ENCODE measurements at regions not wholly inside any gene's neighbourhood (a gene's known extent, or its start where the extent isn't known, plus 50 kb on each side); places are given as distances from the start of the nearest gene placed in this dataset.

DNA sequence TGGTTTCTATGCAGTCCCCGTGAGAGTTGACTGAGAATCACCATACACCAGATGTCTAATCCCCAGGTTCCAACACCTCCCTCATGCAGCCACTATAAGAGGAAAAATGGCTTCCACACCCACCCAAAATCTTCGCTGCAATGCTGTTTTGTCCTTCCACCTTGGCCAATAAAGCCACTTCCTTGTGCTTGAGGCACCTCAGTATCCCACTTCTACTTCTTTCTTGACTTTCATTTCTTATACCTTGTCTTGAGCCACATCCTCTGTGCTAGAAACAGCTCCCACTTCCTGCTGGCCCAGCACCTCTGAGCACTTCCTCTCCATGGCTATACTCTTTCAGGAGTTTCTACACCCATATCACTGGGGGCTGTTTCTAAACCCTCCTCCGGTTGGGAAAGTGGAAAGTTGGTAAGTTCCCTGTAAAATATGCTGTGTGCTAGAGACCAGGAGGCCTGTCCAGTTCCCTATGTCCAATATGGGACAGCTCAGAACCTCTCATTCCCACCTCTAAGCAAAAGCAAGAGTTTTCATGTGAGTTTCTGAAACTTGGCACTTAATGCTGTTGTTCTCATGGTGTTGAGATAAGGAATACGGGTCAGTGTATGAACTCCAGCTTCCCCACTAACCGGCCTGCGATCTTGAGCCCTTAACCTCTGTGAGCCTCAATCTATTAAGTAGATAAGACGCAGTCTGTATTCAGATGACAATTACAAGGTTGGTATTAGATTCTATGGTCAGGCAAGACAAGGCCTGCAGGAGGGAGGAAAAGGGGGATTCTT lies 209.1 kb upstream of the ID2 start:
- no peak for DNase-seq

DNA sequence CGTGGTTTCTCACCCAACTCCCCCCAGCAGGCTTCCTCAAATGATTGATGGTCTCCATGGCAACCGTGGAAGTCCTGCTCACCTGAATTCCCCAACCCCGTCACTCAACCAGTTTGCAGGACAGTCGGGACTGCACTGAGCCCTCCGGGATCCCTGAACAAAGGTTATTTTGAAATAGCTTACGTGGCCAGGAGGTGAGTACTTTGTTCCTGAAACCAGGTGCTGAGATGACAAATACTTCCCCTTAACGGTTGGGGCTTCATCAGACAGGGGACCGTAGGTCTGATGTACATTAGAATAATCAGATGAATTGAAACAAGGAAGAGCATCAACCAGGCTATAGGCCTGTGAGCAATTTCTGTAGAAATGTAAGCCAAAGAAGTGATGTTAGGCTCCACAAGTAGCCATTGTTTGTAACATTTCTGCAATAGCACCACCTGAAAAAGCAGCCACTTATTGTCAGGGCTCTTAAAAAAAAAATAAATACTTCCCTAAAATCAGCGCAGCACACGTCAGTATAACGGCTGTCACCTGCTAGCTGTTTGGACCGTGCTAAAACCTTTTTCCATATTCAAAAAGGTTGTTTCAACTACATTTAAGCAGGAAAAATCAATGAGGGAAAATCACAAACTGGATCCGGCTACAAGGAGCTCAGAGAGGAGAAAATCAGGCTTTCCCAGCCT lies 206.4 kb upstream of the ID2 start:
- no peak for DNase-seq

DNA sequence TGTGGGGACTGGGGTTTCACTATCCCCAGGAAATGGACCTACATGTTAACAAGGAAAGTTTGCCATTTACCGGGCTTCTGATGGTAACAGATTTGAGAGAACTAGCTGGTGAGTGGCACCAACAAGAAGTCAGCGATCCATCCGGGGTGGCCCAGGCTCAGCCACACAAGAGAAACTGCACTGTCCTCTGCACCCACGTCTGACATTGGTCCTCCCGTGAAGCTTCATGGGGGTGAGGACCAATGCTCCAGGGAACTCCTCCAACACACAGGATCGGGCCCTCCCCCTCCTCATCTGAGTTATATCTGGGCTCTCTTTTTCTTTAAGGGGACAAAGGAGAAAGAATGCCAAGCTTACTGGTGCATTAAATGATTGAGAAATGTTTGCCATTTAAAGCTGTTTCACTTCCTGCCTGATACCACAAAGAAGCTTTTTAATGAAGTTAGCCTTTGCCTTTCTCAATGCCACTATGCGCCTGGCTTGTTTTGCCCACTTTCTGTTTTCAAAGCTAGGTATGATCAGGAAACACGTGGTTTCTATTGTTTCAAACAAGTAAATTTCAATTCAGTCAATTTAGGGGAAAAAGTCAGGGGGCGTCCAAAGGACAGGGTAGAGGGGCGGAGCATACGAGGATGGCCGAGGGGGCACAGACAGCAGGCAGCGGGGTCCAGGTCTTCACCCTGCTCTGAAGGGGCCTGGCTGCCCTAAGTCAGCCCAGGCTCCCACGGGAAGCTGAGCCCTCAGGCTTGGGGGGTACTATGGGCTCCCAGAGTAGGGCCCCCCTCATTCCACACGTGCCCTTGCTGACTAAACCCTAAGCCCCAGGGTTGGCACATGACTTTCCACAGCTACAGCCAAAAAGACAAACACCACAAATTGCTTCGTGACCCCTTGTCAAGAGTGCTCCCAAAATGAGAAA lies 204.0 kb upstream of the ID2 start:
- DNase-seq: no peak

DNA sequence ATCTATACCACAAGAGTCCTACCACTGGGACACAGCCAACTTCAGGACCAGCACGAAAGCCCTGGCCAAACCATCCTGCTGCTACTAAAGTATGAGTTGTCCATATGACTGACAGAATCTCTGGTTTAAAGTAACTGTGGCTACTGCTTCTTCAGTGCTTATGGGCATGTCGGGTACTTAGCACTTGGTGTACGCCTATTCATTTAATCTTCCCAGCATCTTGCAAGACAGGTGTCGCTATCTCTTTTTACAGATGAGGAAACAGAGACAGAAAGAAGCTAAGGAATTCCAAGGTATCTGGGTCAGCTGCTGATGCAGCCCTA lies 203.4 kb upstream of the ID2 start:
- no peak for DNase-seq

DNA sequence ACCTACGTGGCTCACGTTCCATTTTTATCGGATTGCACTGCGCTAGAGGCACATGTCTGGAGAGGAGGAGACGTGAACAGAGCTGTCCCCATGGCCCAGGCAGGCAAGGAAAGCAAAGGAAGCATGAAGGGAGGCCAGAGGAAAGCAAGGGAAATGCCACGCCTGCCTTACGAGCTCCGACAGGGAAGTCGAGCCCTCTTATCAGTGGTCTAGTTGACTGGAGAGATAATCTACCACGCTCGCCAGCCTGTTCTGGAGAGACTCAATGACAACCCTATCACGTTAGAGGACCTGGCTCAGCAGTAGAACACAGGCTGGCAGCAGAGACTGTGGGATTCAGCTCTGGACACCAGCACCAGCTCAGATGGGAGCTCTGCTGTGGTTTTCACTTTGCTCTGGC lies 202.6 kb upstream of the ID2 start:
- no peak for DNase-seq

DNA sequence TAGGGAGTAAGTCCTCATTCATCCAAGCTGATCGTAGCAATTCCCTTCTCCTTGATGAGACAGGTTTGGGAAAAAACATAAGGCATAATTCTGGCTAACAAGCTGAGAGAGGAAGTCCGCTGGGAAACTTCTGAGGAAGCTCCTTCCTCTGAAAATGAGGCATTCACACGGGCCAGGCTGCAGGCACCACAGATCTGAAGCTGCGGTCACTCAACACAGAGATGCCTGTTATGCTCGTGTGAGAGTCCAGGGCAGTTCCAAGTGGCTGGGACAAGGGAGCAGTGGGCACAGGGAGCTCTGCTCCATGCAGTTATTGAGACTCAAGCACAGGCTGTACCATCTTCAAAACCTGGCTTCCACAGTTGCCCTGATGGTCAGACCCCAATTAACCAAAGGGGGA lies 200.9 kb upstream of the ID2 start:
- DNase-seq: no peak

DNA sequence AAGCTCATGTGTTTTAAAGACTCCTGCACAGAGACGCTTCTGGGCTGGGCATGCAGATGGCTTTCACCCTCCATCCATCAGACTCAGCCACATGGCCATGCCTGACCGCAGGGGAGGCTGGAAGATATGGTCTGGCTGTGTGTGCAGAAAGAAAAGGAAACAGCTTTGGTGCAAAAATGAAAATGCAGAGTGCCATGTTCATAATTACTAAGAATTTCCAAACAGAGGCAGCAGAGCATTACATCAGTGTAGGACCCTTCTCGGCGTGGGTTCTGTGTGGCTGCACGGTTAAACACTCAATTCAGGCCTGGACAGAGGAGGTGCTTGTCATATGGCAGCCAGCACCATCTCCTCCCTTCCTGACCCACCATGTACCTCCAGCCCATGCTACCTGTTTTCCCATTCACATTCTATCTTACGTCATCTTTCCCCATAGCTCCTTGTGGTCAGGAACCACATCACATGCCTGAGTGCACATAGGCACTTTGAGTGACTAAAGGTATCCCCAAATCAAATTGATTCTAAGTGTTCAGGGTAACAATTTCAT lies 200.3 kb upstream of the ID2 start:
- no peak for DNase-seq

DNA sequence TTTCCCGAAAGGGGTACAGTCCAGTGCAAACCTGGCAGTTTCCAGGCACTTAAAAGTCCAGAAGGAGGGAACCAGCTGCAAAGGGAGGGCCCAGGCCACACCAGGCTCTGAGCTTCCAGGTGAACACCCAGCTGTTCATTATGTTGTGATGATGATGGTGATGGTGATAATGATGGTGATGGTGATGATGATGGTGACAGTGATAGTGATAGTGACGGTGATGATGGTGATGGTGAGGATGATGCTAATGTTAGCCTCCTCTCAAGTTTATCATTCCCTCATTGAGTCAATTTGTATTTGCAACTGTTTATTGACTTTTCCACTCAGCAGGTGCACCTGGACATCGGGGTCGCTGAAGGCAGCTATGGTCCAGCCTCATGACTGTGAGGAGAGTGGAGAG lies 199.4 kb upstream of the ID2 start:
- DNase-seq: no peak

DNA sequence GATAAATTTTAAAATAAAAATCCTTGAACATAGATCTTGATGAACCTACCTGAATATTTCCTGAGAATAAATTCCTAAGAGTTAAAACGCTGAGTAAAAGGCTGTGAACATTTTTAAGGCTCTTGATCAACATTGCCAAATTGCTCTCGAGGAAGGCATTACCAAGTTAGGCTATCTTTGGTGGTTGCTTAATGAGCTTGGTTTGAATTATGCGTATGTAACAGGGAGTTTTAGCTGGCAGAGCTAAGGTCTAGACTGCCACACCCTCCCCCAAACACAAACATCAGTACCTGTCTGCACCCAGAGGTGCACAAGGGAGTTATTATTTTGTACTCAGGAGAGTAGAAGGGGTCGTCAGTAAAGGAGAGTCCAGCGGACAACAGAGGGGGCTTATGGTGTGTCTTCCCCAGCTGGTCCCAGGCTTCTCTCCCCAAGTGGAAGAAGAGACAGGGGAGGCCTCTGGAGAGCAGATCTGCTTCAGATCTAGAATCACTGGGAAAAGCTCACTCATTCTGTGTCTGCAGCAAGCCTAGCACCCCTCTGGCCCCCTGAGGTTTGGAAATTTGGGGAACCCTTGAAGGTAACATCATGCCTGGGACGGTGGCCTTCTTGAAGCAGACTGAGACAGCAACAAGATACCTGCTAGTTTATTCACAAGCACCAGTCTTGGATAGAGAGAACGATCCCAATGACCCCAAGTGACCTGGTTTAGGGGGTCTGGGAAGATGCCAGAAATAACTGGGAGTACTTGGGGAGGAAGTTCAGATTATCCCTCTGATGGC lies 197.2 kb upstream of the ID2 start:
- DNase-seq: no peak

DNA sequence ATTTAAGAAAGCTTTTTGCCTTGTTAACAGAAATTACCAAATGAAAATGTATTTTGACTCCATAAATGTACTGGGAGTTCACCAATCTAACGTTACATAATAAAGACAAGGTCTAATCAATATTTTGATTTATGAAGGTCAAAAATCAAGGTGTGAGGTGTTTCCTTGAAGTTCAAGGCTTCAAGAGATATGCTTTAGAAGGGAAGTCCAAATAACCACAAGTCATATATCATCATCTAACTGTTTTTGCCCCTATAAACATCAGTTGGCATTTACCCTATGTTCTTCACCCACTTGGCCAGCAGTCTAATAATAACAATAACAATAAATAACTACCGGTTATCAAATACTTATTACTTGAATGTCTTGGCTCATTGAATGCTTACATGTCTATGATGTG lies 196.1 kb upstream of the ID2 start:
- DNase-seq: no peak

DNA sequence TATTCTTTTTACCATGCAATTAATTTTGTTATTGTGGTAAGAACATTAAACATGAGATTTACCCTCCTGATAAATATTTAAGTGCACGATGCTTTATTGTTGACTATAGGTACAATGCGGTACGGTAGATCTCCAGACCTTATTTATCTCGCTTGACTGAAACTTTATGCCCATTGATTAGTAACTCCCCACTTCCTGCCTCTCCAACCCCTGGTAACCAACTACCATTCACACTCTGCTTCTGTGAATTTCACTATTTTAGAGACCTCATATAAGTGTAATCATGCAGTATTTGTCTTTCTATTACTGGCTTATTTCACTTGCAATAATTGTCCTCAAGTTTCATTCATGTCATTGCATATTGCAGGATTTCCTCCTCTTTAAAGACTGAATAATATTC lies 195.7 kb upstream of the ID2 start:
- DNase-seq: no peak

DNA sequence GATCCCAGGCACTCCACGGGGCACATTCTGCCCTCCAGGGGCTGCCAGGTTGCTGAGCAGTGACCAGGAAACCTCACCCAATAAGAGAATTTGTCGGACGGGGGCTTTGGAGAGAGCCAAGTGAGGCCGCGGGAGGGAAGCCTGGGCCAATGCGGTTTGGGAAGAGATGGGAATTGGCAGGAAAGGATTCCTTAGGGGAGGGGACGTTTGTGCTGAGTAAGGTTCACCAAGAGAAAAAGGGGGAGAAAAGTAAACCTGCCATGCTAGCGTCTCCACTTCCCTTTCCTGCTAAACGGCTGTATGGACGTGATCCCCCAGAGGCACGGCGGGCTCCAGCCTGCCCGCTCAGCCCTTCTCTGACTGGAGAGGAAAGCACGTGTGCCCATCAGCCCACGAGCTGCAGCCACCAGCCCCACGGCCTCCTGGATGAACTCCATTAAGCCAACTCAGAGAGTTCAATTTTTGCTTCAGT lies 194.4 kb upstream of the ID2 start:
- no peak for DNase-seq

DNA sequence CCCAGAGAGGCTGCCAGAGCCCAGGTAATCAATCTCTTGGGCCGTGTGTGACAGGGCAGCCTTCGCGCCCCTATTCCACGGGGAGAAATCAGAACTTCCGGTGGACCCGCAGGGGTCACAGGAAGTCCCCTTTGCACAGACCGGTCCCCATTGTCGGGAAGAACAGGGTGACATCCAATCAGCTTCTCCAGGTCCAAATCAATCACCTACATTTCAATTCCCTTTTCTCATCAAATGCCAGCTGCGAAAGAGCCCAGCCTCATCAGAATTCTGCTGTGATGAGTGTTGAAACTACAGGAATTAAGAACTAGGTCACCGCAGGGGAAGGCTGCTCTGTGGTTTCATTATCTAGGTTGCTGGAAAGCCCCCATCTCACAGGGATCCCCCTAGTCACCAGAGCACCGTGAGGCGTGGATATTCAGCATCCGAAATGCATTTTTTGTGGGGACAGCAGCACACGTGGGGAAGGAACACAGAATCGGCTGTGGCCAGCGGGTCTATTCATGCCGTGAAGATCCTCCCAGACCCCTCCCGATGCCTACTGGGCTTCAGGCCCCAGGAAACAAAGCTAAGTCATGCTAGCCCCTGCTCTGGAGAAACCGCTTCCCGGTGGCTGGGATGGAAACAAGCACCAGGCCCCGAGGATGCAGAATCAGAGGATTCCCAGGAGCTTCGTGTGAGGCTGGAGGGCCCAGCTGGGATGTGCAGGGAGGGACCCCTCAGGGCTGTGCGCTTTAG lies 193.7 kb upstream of the ID2 start:
- no peak for DNase-seq

DNA sequence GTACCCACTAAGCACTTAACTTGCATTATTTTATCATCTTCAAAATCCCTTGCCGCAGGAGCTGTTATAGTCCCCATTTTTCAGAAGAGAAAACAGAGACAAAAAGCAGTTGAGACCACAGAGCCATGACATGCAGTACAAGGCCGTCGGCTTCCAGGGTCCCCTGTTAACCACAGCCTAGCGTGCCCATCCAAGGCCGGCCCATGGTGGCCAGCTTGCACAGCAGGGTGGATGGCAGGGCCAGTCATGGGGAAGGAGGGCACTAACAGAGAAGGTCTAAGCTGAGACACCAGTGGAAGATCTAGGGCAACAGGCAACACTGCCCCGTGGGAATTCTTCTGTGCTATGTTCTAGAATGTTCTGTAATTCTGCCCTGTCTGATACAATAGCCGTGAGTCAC lies 192.6 kb upstream of the ID2 start:
- no peak for DNase-seq

DNA sequence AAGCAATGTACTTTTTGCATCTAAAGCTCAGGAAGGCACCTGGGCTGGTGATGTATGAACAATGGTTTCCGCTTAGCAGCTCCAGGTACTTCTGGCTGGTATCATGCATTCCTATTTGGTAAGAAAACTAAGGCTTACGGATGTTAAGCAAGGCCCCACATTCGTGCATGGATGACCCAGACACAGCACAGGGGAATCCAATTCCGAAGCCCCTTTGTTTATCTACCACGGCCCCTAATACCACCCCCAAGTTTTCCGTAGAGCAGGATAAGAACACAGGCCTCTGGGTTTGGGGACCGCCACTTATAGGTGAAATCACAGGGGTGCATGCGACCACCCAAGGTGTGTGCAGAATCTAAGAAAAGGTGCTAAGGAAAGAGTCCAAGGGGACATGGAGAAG lies 192.1 kb upstream of the ID2 start:
- DNase-seq: no peak

DNA sequence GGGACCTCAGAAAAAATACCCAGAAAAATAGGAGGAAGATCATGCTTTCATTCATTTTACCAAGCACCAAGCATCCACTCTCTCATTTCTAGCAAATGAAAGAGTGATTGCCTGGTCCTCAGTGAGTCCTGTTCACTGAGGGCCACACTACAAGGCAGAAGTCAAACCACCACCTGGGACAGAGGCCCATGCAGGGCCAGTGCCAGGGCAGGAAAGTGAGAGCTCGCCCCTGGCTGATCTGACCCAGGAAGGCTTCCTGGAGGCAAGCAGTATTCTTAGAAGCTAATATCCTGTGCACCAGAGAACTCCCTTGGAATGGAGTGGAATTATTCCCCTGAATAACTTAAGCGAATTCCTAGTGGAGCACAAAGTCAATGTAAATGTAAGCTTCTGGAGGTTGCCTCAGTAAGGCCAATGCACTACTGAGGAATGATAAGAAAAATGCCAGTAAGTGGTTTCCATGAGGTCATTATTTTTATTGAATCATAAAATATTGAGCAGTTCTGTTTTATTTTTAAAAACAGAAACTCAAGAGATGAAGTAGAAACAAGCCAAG lies 191.6 kb upstream of the ID2 start:
- DNase-seq: no peak

DNA sequence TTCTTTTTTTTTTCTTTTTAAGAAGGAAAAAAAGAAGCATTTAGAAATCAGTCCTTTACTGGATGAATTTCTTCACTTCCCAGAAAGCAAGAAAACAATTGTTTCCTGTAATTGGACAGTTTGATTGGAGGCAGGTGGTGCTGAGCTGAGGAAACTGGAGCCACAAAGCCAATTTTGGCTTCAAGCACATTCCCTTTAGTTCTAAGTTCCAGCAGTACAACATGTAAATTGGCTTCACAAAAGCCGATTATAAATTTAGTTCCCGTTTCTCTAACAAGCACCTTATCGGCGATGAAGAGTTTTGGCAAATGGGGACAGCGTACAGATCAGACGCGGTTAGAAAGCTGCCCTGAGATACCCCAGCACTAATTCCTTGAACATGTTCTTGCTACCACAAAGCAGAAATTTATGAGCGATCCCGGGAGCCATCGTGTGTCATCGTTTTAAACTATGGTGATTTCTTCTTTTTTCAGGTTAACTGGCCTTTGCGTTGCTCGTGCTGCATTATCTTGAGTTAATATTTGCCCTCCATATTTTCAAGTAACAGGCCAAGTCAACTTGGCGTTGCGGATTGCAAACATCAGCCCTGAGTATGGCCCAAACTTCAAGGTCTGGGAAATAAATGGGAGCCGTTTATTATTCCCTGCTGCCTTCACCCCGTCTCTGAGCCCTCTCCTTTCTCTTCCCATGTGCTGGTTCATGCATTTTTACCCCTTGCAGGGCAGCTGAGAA lies 190.4 kb upstream of the ID2 start:
- DNase-seq: peak in 1 of 2 donors; percentile 58

DNA sequence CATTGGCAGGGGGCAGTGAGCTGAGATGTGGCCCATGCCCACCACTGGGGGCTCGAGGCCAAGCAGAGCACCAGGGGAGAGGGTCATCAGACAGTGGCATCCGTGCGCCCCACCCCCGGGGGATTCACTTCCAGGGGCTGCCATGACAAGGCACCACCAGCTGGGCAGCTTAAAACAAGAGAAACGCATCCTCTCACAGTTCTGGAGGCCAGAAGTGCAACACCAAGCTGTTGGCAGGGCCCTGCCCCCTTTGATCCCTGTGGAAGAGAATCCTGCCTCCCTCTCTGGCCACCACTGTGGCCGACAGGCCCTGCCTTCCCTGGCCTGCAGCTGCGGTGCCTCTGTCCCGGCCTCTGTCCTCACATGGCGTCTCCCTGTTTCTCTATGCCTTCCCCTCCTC lies 187.7 kb upstream of the ID2 start:
- no peak for DNase-seq

DNA sequence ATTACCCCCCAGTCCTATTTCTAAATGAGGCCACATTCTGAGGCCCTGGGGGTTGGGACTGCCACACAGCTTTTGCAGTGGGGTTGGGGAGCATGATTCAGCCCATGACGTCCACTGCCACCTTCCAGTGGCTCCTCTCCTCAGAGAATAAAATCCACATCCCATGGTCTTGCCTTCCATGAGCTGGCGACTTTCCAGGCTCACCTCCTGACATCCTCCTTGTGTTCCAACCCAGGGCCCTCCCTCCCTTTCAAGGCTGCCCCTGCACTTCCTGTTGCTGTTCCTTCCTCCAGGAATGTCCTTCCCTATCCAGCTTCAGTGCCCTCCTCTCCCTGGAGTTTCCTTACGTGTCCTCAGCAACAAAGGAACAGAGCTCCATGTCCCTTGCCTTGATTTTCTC lies 187.3 kb upstream of the ID2 start:
- no peak for DNase-seq

All from right lung (tissue), 2 donors.